ENCODE measurements at regions not wholly inside any gene's neighbourhood (a gene's known extent, or its start where the extent isn't known, plus 50 kb on each side); places are given as distances from the start of the nearest gene placed in this dataset.

DNA sequence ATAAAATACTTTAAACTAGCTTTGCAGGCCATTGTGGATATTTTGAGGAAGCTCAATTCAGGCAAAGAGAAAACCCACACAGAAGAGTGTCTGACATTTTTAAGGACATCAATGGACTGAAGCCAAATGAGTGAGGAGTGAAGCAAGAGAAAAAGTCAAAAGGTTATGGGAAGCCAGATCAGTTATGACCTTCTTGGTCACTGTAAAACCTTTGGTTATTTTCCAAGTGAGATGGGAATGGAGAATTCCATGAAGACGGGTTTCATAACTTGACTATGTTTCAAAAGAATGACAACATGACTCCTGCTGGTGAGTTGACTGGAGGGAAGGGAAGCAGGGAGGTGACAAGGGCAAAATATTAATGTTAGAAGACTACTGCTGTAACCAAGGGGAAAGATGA lies 585.2 kb downstream of the EFNA5 start:
- WGBS, 2 donors, result 70 to 75% methylated on average over 1 of the region's 1 CpG
- no peak for TF ChIP-seq CTCF (IDR thresholded peaks at IDR 0.05)
- Histone ChIP-seq H3K9me3 (no peaks in the 10 kb centered on the region), H3K4me1 (peaks cover 0 to 15% (median 3%) of the 10 kb centered on the region in 9 donors), H3K36me3 (no peaks in the 10 kb centered on the region), H3K27me3 (no peaks in the 10 kb centered on the region), H3K4me3 (no peak overlapping the region), H3K27ac (no peak overlapping the region)
- ATAC-seq (no peak), DNase-seq (no peak)
- intact Hi-C loops (cut with DNase I), result no loop called here

DNA sequence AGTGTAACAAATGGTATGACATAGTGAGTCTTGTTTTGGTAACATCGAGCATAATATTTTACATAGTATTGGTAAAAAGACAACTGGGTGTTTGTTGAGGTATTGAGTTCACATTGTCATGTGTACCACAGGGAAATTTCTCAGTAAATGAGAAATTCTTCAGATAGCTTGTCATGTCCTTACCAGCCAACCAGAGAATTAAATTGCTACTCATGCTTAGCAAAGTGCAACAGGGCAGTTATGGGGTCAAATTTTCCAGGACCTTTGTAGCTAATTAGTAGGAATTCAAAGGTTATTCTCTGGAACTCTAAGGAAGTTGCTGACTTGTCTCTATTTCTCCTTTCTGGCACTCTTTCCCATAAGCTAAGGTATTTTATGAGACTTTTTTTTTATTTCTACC lies 595.7 kb downstream of the EFNA5 start:
- H3K27me3 ChIP-seq, result no peaks in the 10 kb centered on the region
- TF ChIP-seq CTCF (IDR thresholded peaks at IDR 0.05), result no peak
- DNase-seq, result no peak
- ATAC-seq, result no peak
- H3K27ac ChIP-seq, result no peak overlapping the region
- 68 to 83% methylated on average over 1 of the region's 1 CpG for WGBS, 2 donors
- H3K4me1 ChIP-seq, result no peaks in the 10 kb centered on the region
- intact Hi-C loops (cut with DNase I), result no loop called here
- no peaks in the 10 kb centered on the region for H3K36me3 ChIP-seq
- H3K4me3 ChIP-seq, result no peak overlapping the region
- H3K9me3 ChIP-seq, result peaks cover 0 to 19% (median 0%) of the 10 kb centered on the region in 11 donors

DNA sequence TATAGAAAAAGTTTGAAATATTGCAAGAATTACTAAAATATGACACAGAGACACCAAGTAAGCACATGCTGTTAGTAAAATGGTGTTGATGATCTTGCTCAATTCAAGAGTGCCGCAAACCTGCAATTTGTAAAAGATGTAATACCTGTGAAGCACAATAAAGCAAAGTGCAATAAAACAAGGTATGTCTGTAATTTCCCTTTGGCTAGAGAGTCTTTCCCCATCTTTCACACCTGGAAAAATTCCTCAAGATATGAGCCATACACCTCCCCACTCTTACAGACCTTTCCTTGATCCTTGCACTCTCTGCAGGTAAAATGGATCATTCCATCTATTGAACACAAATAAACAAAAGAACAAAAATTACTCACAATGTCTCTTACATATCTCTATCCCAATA lies 597.8 kb downstream of the EFNA5 start:
- 97 to 98% methylated on average over 1 of the region's 1 CpG for WGBS, 2 donors

DNA sequence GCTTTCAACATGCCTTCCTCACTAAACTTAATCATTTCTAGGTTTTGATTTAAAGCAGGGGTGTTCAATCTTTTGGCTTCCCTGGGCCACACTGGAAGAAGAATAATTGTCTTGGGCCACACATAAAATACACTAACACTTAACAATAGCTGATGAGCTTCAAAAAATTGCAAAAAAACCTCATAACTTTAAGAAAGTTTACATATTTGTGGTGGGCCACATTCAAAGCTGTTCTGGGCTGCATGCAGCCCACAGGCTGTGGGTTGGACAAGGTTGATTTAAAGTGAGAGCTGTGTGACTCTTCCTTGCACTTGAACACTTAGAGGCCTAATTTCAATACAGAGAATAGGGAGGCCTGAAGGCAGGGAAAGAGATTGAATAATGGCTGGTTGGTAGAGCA lies 598.3 kb downstream of the EFNA5 start:
- no peak overlapping the region for H3K27ac ChIP-seq
- H3K27me3 ChIP-seq, result no peaks in the 10 kb centered on the region
- no peak overlapping the region for H3K4me3 ChIP-seq
- no peak for DNase-seq
- TF ChIP-seq CTCF (IDR thresholded peaks at IDR 0.05), result no peak
- H3K9me3 ChIP-seq, result peaks cover 0 to 19% (median 0%) of the 10 kb centered on the region in 11 donors
- no peaks in the 10 kb centered on the region for H3K4me1 ChIP-seq
- no peak for ATAC-seq
- no peaks in the 10 kb centered on the region for H3K36me3 ChIP-seq
- intact Hi-C loops (cut with DNase I), result no loop called here

More for the DNA sequence above, 597.8 kb downstream of the EFNA5 start:
- intact Hi-C loops (cut with DNase I), result no loop called here
- no peak overlapping the region for H3K27ac ChIP-seq
- no peak for DNase-seq
- no peaks in the 10 kb centered on the region for H3K36me3 ChIP-seq
- no peaks in the 10 kb centered on the region for H3K4me1 ChIP-seq
- ATAC-seq, result no peak
- no peaks in the 10 kb centered on the region for H3K27me3 ChIP-seq
- TF ChIP-seq CTCF (IDR thresholded peaks at IDR 0.05), result no peak
- no peak overlapping the region for H3K4me3 ChIP-seq
- H3K9me3 ChIP-seq, result peaks cover 0 to 19% (median 0%) of the 10 kb centered on the region in 11 donors

- Histone ChIP-seq H3K36me3 (no peaks in the 10 kb centered on the region), H3K27ac (no peak overlapping the region), H3K4me3 (no peak overlapping the region), H3K4me1 (no peaks in the 10 kb centered on the region), H3K27me3 (no peaks in the 10 kb centered on the region), H3K9me3 (peaks cover 0 to 19% (median 0%) of the 10 kb centered on the region in 11 donors)
- no peak for TF ChIP-seq CTCF (IDR thresholded peaks at IDR 0.05)
- no peak for ATAC-seq
- 41 to 44% methylated on average over 1 of the region's 1 CpG for WGBS, 2 donors
- no peak for DNase-seq
- intact Hi-C loops (cut with DNase I), result no loop called here
Observed at GRCh38 chr5:107068782-107069181, 602.0 kb downstream of the EFNA5 start.
